Astrocyte (in vitro differentiated cells and primary cell): ENCODE measurements at regions not wholly inside any gene's neighbourhood (a gene's known extent, or its start where the extent isn't known, plus 50 kb on each side); places are given as distances from the start of the nearest gene placed in this dataset.

Experiments
- DNase-seq: peaks from one replicate; pipeline ENCODE4 v3.0.0-alpha.2; 2010; ENCODE audit warnings: low read depth
- FAIRE-seq: peaks from 2 replicates; lab custom pipeline; 2011; peaks lifted over from hg19 to GRCh38; lab: Jason Lieb, UNC
- H2AFZ ChIP-seq: 2 replicates; pipeline ENCODE4 v1.6.0; 2012; ENCODE audit warnings: low read depth, low read length, inconsistent platforms
- H3K27ac ChIP-seq: 2 replicates; pipeline ENCODE4 v1.5.1; 2011; ENCODE audit warnings: low read depth, low read length, inconsistent platforms
- H3K27me3 ChIP-seq: 2 replicates; pipeline ENCODE4 v1.6.0; 2011; ENCODE audit warnings: low read length, inconsistent platforms; ENCODE audit not compliant: insufficient read depth
- H3K36me3 ChIP-seq: 2 replicates; pipeline ENCODE4 v1.5.1; 2011; ENCODE audit warnings: low read length, inconsistent platforms; ENCODE audit not compliant: insufficient read depth
- H3K4me1 ChIP-seq: 2 replicates; pipeline ENCODE4 v1.5.1; 2011; ENCODE audit warnings: low read length, inconsistent platforms; ENCODE audit not compliant: insufficient read depth
- H3K4me2 ChIP-seq: 2 replicates; pipeline ENCODE4 v1.6.0; 2012; ENCODE audit warnings: low read length, inconsistent platforms
- H3K4me3 ChIP-seq: 2 replicates; pipeline ENCODE4 v1.5.1; 2011; ENCODE audit warnings: low read depth, mild to moderate bottlenecking, low read length, inconsistent platforms; ENCODE audit not compliant: insufficient read depth
- H3K79me2 ChIP-seq: 2 replicates; pipeline ENCODE4 v1.6.0; 2012; ENCODE audit warnings: mild to moderate bottlenecking, low read length, inconsistent platforms; ENCODE audit not compliant: insufficient read depth
- H3K9ac ChIP-seq: 2 replicates; pipeline ENCODE4 v1.6.0; 2012; ENCODE audit warnings: mild to moderate bottlenecking, low read length, inconsistent platforms
- H3K9me3 ChIP-seq: 2 replicates; pipeline ENCODE4 v1.5.1; 2012; ENCODE audit warnings: low read depth, mild to moderate bottlenecking, low read length, inconsistent platforms; ENCODE audit not compliant: insufficient read depth
- H4K20me1 ChIP-seq: 2 replicates; pipeline ENCODE4 v1.6.0; 2012; ENCODE audit warnings: low read length, inconsistent platforms; ENCODE audit not compliant: insufficient read depth
- H3K27ac Mint-ChIP-seq: one replicate; pipeline ENCODE4 v1.8.0; 2021; ENCODE audit warnings: mild to moderate bottlenecking, mixed read lengths; ENCODE audit not compliant: unreplicated experiment
- H3K27me3 Mint-ChIP-seq: one replicate; pipeline ENCODE4 v1.8.0; 2021; ENCODE audit warnings: low read depth, mixed read lengths; ENCODE audit not compliant: unreplicated experiment
- H3K36me3 Mint-ChIP-seq: one replicate; pipeline ENCODE4 v1.8.0; 2021; ENCODE audit warnings: low read depth, mixed read lengths; ENCODE audit not compliant: unreplicated experiment
- H3K4me1 Mint-ChIP-seq: one replicate; pipeline ENCODE4 v1.8.0; 2021; ENCODE audit warnings: low read depth, mixed read lengths; ENCODE audit not compliant: unreplicated experiment
- H3K4me3 Mint-ChIP-seq: one replicate; pipeline ENCODE4 v1.8.0; 2021; ENCODE audit warnings: mild to moderate bottlenecking, moderate library complexity, mixed read lengths; ENCODE audit not compliant: unreplicated experiment
- H3K9me3 Mint-ChIP-seq: one replicate; pipeline ENCODE4 v1.8.0; 2021; ENCODE audit warnings: mild to moderate bottlenecking, mixed read lengths; ENCODE audit not compliant: unreplicated experiment
- EZH2 ChIP-seq: IDR thresholded peaks from 2 replicates; pipeline ENCODE4 v1.6.1; 2012; ENCODE audit warnings: mild to moderate bottlenecking, low read length, inconsistent platforms; ENCODE audit not compliant: insufficient read depth
- TF ChIP-seq, protein P1 (sequence below): IDR thresholded peaks from 2 replicates; pipeline ENCODE4 v1.5.1; 2011; ENCODE audit warnings: low read depth, mild to moderate bottlenecking, inconsistent platforms, low read length, moderate library complexity; ENCODE audit not compliant: insufficient read depth

DNA sequence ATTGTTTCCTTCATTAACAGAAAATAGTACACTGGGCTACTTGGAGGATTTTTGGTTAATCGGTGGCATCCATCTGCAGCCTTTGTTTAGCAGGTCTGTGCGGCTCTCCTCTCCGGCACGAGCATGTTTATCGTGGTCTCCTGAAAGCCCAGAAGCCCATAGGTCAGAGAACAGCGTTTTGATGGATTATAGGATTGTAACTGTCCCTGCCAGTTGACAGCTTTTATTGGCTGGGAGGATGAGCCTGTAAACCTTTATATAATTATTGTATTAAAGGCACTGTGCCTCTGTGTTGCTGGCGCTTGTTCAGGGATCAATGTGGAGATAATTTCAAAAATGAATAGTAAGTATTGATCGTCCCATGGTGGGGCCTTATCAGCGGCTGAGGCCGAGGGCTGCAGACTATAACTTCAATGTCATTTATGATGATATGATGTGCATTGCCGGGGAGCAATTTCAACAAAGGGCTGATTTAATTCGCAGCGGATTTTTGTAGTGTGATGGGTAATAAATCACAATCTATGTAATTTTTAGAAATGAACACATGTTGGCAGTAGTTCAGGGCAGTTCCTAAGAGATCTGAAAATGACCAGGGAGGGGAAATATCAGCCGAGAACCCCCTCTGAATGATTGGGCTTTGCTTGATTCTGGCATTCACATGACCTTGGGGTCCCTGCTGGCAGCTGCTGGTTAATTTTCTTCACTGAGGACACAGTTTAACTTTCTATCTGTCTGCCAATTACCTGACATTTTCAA is 736.1 kb downstream of the GALR1 start:
- no peak for TF ChIP-seq EZH2
- TF ChIP-seq, protein P1, sequence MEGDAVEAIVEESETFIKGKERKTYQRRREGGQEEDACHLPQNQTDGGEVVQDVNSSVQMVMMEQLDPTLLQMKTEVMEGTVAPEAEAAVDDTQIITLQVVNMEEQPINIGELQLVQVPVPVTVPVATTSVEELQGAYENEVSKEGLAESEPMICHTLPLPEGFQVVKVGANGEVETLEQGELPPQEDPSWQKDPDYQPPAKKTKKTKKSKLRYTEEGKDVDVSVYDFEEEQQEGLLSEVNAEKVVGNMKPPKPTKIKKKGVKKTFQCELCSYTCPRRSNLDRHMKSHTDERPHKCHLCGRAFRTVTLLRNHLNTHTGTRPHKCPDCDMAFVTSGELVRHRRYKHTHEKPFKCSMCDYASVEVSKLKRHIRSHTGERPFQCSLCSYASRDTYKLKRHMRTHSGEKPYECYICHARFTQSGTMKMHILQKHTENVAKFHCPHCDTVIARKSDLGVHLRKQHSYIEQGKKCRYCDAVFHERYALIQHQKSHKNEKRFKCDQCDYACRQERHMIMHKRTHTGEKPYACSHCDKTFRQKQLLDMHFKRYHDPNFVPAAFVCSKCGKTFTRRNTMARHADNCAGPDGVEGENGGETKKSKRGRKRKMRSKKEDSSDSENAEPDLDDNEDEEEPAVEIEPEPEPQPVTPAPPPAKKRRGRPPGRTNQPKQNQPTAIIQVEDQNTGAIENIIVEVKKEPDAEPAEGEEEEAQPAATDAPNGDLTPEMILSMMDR, result no peak
- Histone ChIP-seq H3K36me3 (no peaks in the 10 kb centered on the region), H3K27ac (no peak overlapping the region), H3K27me3 (no peaks in the 10 kb centered on the region), H2AFZ (no peak overlapping the region), H4K20me1 (no peaks in the 10 kb centered on the region), H3K4me2 (no peak overlapping the region), H3K9me3 (peaks cover 10% of the 10 kb centered on the region), H3K4me1 (no peaks in the 10 kb centered on the region), H3K79me2 (no peaks in the 10 kb centered on the region), H3K4me3 (no peak overlapping the region), H3K9ac (no peak overlapping the region)
- Mint-ChIP-seq H3K27ac (no peak overlapping the region), H3K4me1 (no peaks in the 10 kb centered on the region), H3K27me3 (no peaks in the 10 kb centered on the region), H3K36me3 (no peaks in the 10 kb centered on the region), H3K4me3 (no peak overlapping the region), H3K9me3 (peaks cover 2% of the 10 kb centered on the region)
- DNase-seq, result no peak
- no peak for FAIRE-seq

DNA sequence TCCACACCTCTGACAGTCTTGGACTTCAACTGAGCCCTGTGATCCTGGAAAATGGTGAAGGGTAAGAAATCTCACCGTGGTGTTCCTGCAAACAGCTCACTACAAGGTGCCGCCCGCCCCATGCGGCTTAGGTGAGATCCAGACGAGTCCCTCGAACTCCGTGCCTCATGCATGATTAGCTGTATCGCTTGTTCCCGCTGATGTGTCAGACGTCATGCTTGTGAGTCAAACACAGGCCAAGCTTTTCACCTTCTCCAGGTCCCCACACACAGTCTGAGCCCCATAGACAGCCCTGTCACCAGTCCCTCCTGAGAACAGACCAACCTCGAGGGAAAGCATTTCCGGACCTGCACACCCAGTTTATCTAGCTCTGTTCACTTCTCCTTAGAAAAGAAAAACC is 740.5 kb downstream of the GALR1 start:
- Mint-ChIP-seq H3K27ac (no peak overlapping the region), H3K27me3 (no peaks in the 10 kb centered on the region), H3K4me1 (no peaks in the 10 kb centered on the region), H3K9me3 (peaks cover 5% of the 10 kb centered on the region), H3K4me3 (no peak overlapping the region), H3K36me3 (no peaks in the 10 kb centered on the region)
- TF ChIP-seq, protein P1, result no peak
- H3K27ac ChIP-seq, result no peak overlapping the region
- H4K20me1 ChIP-seq, result no peaks in the 10 kb centered on the region
- H3K27me3 ChIP-seq, result no peaks in the 10 kb centered on the region
- no peak overlapping the region for H3K4me3 ChIP-seq
- H3K79me2 ChIP-seq, result no peaks in the 10 kb centered on the region
- H3K9ac ChIP-seq, result no peak overlapping the region
- no peaks in the 10 kb centered on the region for H3K36me3 ChIP-seq
- FAIRE-seq (no peak), DNase-seq (no peak)
- H3K4me1 ChIP-seq, result no peaks in the 10 kb centered on the region
- no peak overlapping the region for H3K4me2 ChIP-seq
- no peak overlapping the region for H2AFZ ChIP-seq
- peaks cover 3% of the 10 kb centered on the region for H3K9me3 ChIP-seq

DNA sequence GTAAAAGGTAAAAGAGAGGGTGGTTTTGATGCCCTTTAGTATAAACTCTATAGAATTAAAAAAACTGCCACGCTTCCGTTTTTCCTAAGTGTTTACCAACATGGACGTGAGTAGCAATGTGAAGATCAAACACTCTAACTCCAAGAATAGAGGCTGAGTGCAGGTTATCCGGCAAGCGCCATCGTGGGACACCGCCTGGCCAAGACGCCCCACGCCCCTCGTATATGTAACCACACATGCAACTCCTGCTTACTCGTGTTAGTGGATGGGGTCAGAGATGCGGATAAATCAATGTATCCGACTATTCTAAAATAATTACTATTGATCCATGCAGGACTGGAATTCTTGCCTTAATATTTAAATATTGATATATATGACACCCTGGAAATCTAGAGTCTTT is 741.3 kb downstream of the GALR1 start:
- H3K27me3 Mint-ChIP-seq, result no peaks in the 10 kb centered on the region
- no peak overlapping the region for H3K4me2 ChIP-seq
- no peaks in the 10 kb centered on the region for H3K79me2 ChIP-seq
- H3K9me3 ChIP-seq, result peaks cover 3% of the 10 kb centered on the region
- FAIRE-seq, result no peak
- no peak overlapping the region for H3K27ac Mint-ChIP-seq
- H3K4me3 Mint-ChIP-seq, result no peak overlapping the region
- no peaks in the 10 kb centered on the region for H3K27me3 ChIP-seq
- no peaks in the 10 kb centered on the region for H4K20me1 ChIP-seq
- no peak overlapping the region for H3K27ac ChIP-seq
- no peaks in the 10 kb centered on the region for H3K36me3 Mint-ChIP-seq
- no peak overlapping the region for H3K4me3 ChIP-seq
- no peak for TF ChIP-seq EZH2
- TF ChIP-seq, protein P1, result no peak
- no peaks in the 10 kb centered on the region for H3K4me1 Mint-ChIP-seq
- no peaks in the 10 kb centered on the region for H3K4me1 ChIP-seq
- H3K9me3 Mint-ChIP-seq, result peaks cover 5% of the 10 kb centered on the region
- DNase-seq, result no peak
- no peak overlapping the region for H3K9ac ChIP-seq
- no peak overlapping the region for H2AFZ ChIP-seq
- H3K36me3 ChIP-seq, result no peaks in the 10 kb centered on the region
